HG03571 (cell line): ENCODE measurements at regions not wholly inside any gene's neighbourhood (a gene's known extent, or its start where the extent isn't known, plus 50 kb on each side); places are given as distances from the start of the nearest gene placed in this dataset.
"Not testable (repeated sequence)": the region's sequence is repeated elsewhere in the genome, so short reads cannot be mapped to it uniquely, and the experiment has no call there.

ENCODE experiments used
- ATAC-seq: cut with Tn5 transposase; IDR thresholded peaks from one replicate; pipeline ENCODE4 v1.9.1; 2021; ENCODE audit not compliant: unreplicated experiment

DNA sequence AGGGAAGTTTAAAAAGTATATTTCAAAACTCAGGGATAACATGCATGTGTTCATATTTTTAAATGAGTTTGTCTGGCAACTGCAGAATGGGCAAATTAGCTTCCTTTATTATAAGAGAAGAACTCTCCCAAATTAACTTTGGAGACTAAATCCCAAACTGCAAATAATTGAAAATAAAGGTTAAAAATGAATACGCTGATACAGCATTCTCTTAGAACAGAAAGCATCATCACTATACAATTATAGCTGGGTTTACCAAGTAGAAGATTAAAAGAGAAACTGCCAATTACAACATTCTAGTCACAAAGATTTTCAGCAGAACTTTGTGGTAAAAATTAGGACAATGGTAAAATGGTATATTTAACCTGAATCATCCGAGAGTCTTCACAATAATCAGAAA lies 73.3 kb downstream of the OLFM4 start:
- ATAC-seq = no peak

DNA sequence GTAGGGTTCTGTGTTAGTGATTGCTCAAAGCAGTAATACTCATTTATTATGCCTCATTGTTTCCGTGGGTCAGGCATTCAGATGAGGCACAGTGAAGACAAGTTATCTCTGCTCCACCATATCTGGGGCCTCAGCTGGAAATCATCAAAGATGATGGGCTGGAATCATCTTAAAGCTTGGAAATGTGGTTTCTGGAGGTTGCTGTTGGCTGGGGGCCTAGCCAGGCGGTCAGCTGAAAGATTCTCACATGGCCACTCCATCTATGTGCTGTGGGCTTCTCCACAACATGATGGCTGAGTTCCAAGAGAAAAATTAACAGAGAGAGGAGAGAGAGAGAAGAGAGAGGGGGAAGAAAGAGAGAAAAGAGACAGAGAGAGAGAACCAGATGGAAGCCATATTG lies 75.5 kb downstream of the OLFM4 start:
- no peak for ATAC-seq

DNA sequence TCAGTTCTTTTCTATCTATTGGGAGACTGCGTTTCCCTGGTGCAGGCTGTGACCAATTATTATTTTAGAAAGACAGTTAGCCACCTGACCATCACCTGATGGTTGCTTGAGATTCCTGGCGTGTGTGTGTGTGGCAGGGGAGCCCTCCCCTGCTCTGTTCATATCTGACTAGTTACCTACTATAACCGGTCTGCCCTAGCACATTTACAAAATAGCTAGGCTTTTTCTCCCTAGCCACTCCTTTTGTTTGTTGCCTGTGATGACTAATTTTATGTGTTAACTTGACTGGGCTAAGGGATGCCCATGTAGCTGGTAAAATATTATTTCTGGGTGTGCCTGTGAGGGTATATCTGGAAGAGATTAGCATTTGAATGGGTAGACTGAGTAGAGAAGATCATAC lies 76.9 kb downstream of the OLFM4 start:
- no peak for ATAC-seq

DNA sequence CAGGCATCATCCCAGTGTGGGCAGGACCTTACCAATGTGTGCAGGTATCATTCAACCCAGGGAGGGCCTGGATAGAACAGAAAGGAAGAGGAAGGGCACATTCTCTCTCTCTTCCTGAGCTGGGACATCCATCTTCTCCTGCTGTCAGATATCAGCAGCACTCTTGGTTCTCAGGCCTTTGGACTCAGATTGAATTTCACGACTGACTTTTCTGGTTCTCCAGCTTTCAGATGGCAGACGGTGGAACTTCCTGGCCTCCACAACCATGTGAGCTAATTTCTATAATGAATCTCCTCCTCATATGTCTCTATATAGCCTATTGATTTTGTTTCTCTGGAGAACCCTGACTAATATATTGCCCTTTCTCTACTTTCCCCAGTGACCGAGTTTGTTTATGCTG lies 77.3 kb downstream of the OLFM4 start:
- no peak for ATAC-seq

DNA sequence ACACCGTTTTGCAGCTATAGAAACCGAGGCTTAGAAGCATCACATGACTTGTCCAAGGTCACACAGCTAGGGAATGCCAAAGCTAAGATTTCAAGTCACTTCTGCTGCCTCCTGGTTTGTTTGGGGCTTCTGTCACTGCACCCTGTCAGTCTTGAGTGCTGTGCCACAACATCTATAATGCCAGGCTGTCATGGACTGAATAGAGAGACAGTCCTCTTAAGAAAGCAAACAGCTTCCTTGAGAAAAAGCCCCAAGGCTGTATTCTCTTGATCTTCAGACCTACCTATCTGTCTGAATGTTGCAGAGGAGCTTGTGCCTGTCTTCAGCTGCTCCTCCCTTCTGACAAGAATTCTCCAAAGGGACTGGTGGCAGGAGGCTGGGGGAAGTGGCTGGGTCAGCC lies 81.6 kb downstream of the OLFM4 start:
- no peak for ATAC-seq

DNA sequence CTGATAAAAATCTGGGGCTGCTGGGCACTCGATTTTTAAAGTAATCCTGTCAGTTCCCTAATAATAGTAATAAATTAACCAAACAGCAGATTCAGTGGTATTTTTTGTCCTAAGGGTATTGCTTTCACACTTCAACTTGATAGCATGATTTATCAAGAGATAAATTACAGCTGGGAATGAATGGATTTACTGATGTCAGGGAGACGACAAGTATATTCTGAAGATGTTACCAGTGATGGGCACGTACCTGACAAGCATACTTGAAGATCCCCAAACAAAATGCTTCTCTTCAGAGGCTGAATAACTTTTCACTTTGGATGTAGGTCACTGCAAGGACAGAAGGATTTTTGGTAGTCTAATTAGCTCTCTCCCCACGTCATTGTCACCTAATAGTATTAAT lies 82.0 kb downstream of the OLFM4 start:
- no peak for ATAC-seq

DNA sequence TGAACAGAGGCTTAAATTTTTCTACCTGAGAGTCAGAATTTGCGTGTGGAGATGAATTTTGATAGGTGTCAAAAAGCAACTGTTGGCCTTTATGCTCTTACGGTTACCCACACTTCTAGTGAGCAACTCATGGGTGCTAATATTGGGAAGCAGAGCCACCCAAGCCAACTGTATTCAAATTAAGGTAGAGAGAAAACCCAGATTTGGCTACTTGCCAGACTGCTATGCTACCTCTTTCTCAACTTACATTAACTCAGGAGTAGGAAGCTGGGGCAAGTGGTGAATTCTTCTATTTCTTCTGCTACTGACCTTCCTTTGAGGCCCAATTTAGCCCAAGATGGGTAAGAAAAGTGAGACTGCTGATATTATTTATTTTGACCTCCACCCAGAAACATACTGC lies 83.9 kb downstream of the OLFM4 start:
- no peak for ATAC-seq

DNA sequence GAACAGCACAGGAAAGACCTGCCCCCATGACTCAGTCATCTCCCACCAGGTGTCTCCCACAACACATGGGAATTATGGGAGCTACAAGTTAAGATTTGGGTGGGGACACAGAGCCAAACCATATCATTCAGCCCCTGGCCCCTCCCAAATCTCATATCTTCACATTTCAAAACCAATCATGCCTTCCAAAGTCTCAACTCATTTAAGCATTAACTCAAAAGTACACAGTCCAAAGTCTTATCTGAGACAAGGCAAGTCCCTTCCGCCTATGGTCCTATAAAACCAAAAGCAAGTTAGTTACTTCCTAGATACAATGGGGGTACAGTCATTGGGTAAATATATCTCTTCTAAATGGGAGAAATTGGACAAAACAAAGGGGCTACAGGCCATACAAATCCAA lies 88.4 kb downstream of the OLFM4 start:
- ATAC-seq = not testable (repeated sequence)

DNA sequence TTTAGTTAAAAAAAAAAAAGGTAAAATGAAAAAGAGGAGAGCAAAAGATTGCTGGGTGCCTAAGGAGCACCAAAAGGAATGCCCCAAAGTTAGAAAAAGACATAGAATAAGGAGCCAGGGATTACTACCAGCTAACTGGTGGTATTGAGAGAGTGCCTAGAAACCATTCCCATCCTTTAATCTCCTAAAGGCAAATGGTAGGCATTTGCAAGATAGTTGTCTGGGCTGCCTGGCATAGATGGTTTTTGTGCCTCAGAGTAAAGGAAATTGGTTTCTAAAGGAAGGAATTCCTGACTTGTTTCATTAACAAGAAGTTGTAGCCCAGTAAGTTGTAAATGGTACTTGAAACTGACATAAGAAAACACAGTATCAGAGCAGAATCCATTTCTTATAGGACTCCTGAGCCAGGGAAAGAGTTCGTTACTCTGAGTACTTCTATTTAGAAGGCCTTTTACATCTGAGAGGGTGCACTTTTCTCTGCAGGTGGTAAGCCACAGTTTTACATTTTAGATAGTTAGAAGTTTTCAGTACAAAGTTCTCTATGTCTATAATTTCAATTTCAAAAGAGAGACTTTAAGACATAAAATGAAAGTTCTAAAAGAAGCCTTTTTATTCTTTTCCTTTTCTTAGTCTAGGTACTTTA lies 92.6 kb downstream of the OLFM4 start:
- ATAC-seq = no peak

DNA sequence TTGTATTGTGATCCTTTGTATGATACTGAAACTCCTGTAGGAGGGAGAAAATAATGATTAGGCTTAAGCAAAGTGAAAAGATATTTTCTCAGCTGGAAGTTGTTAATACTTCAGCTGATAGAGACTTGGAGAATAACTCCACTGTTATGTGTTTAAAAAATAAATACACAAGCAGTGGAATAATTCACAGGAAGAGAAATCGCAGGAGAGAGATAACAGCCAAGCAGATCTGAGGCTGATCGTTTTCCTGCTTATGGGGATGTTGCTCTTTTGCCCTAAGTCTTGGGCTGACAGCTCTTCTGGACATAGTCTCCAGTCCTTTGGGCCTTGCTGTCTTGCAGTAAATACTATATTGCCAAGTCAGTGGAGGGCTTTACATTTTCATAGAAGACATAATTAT lies 93.3 kb downstream of the OLFM4 start:
- no peak for ATAC-seq

DNA sequence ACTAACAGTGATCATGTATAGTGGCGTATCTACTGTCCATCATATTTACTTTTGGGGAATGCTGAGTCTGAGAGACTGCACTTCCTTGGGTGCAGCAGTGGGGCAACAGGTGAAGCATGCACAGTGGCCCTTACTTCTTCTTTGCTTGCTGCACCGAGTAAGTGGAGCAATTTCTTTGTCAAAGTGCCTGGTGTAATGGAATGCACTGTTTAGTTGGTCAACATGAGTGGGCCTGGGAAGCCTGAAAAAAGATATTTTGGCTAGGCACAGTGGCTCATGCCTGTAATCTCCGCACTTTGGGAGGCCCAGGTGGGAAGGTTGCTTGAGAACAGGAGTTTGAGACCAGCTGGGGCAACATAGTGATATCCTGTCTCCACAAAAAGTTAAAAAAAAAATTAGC lies 94.9 kb downstream of the OLFM4 start:
- no peak for ATAC-seq

DNA sequence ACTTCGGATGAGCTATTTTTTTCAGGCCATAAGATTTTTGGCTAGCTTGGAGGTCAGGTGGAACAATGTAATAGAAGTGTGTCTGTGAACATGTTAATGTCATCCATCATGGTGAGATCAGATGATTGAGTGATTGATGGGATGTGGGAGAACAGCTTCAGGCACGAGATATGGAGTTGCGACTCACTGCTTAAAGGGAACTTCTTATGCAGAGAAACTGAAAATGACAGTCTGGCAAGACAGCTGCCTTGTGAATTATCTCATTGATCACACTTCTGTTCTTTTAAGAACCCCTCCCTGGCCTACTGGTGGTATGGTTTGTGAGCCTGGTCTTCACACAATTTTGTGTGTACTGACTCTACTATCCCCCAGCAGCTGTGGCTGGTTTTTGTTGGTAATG lies 96.0 kb downstream of the OLFM4 start:
- no peak for ATAC-seq

DNA sequence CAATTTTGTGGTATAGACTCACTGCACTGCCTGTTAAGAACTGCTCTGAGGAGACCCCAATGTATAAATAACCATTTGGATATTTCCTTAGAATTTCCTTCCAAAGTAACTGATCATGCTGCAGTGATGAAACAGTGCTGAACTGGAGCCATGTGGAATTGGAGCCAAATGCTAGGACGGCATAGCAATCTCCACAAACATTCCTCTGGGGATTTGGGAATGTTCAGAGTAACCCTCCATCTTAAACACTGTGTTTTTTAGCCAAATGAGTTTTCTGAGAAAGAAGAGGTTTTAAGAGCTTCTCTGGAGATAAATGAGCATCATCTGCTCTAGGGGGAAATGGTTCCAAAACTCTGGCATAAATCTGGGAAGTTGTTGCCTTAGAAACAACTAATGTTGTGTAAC lies 98.2 kb downstream of the OLFM4 start:
- ATAC-seq = no peak

DNA sequence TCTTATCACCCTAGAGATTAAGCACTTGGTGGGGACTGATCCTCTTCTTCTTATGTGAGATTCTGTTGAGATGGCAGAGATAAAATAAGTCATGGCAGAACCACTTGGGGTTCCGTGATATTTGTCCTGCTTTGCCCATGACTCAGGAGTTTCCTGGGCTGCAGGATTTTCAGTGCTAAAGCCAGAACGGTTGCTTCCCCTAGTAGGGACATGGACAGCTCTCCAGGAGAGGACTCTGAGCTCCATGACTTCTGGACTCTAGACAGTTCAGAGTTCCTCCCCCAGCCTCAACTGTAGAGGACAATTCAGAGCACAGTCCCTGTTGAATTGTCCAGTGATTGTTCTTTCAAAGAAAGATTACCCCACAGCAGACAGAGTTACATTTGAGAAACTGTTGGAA lies 98.8 kb downstream of the OLFM4 start:
- ATAC-seq = no peak

DNA sequence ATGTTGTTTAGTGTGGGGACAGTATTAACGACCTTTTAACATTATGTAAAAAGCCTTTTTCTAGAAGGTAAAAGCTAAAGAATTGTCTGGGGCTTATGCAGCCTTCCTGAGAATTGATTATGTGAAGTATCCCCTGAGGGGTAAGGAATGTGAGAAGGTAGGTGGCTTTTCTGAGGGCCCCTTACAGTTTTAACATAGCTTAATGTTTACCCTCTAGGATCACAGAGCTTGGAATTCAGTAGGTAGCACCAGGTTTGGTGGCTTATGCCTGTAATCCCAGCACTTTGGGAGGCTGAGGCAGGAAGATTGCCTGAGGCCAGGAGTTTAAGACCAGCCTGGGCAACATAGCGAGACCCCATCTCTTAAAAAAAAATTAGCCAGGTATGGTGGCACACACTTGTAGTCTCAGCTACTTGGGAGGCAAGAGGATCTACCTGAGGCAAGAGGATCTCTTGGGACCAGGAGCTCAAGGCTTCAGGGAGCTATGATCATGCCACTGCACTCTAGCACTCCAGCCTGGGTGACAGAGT lies 101.3 kb downstream of the OLFM4 start:
- ATAC-seq = no peak

DNA sequence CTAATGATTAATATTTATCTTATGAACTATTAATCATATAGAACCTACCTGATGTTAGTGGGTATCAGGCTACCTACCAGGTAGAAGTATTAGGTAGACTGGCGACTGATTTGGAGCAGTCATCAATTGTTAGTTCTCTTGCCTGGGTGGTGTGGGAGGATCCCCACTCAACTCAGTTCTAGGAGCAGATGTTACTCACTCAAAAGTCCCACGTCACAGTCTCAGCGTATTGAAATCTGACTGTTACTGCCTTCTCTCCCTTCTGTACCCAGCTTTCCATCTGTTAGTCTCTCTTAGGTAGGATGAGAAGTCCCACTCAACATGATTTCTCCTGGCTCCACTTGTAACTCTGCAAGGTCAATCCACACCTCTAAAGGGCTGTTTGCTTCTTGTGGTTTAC lies 102.7 kb downstream of the OLFM4 start:
- ATAC-seq = no peak

DNA sequence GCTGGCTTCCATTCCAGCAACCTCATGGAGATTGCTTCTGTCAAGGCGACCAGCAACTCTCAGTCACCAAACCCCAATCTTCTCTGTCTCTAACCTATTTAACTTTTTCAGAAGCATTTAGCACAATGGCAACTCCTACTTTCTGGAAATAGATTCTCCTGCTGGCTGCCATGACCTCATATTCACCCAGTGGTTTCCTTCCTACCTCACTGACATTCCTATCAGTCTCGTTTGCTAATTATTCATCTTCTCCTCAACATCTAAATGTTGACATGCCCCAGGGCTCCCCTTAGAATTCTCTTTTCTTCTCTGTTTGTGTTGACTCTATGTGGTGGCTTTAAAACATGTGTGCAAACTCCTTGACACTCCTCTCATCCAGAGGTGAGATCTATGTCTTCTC lies 106.7 kb downstream of the OLFM4 start:
- ATAC-seq = no peak

DNA sequence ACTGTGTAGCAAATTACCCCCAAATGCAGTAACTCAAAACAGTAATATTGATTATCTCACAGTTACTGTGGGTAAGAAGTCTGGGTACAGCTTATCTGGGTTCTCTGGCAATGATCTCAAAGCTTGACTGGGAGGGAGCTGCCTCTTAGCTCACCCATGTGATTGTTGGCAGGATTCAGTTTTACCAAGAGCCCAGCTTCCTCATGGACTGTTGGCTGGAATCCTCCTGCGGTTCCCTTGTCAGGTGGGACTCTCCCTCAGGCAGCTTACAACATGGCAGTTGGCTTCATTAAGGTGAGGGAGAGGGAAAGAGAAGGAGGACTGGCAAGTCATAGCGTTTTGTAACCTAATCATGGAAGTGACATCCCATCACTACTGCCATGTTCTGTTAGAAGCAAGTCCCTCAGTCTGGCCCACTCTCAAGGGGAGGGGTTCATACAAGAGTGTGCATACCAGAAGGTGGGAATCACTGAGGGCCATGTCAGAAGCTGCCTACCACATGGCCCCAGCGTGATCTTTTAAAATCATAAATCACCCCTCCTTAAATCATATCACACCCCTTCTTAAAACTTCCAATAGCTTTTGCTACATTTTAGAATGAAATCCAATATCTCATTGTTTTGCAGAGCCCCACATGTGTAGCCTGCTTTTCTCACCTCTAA lies 108.1 kb downstream of the OLFM4 start:
- no peak for ATAC-seq

DNA sequence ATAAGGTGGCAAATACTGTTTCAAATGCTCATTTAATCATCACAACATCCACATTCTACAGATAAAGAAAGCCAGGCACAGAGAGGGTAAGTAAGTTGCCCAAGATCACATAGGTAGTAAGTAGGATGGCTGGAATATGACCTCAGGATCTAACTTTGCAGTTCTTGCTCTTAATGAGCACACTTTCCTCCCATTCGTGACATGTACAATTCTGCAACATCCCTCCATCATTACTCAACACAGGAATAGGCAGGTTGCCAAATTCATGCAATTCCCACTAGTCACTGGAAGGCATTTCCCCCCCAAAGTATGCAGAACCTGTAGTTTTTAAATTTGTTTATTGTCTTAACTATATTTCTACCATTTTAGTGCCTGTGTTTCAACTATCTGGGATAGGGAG lies 109.2 kb downstream of the OLFM4 start:
- no peak for ATAC-seq

DNA sequence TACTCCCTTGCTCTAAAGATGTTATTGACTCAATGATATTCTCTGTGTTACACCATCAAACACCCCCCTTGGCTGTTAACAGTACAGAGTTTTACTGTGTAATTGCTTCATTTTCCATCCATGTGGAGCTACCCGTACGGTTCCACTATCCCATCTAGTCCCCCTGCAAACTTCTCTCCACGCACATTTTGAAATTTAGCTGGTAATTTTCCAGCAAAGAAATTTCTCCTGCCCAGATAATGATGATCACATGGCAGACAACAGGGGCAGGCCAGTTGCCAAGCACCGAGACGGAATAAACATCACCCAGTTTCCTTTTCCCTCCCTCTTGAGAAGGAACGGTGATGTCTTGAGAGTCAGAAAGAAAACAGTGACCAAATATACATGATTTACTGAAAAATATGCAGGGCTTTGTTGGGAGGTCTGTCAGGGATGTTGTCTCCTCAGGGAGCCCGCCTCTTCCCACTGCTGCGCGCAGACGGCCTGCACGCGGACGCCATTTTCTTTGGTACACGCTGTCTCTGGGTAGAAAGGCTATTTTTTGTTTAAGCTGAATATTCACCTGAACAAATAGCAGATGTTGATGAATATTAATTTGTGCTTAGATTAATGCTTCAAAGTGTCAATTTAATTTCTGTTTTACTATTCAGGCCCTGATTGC lies 109.9 kb downstream of the OLFM4 start:
- no peak for ATAC-seq

DNA sequence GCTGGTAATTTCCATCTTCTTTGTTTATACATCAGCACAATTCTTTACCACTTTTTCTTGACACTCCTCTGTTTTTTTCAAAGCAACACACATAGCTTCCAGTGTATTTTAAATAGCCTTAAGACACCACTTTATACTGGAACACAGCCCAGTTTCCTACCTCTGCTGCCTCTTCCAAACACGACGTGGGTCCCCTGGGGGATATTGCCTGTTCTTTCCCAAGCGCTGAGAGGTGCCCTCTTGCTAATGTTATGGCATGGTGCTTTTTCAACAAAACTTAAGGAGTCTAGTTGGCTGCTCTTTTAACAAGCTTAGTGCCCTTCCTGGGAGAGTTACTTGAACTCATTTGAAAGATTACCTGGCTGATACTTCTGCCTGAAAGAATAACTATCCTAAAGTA lies 112.7 kb downstream of the OLFM4 start:
- ATAC-seq = no peak

DNA sequence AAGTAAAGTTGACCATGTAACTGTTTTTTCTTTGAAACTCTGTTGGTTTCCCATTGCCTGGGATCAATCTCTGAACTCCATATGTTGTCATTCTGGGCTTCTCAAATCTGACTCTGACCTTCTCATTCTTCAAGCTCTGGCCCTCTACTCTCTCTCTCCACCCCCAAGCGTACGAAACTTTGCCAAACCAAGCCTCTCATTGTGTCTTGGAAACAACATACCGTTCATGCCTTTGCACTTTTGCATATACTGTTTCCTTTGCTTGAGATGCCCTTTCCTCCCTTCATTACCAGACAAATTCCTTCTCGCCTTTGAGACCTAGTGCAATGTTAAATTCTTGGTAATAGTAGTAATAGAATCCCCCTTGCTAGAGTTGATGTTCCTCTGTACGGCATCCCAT lies 113.7 kb downstream of the OLFM4 start:
- ATAC-seq = no peak
